WTC11 (cell line): ENCODE measurements at regions not wholly inside any gene's neighbourhood (a gene's known extent, or its start where the extent isn't known, plus 50 kb on each side); places are given as distances from the start of the nearest gene placed in this dataset.

Experiments used
- ATAC-seq: fragments of 200-7000 bp; cut with Tn5 transposase; 2 replicates; pipeline ENCODE4 v1.10.0; 2021; ENCODE audit warnings: mild to moderate bottlenecking, moderate library complexity
- CTCF ChIA-PET: fragments of 300-600 bp; sonication (Branson Sonifier 250); formaldehyde crosslinking; loops from one replicate; lab custom pipeline; 2021; ENCODE audit warnings: antibody characterized with exemption; lab: Charles Lee
- POLR2A ChIA-PET: fragments of 350-600 bp; sonication (Branson Sonifier 250); formaldehyde crosslinking; loops from one replicate; lab custom pipeline; 2021; ENCODE audit warnings: antibody characterized with exemption; lab: Charles Lee
- DNase-seq: peaks from one replicate; pipeline ENCODE4 v3.0.0; 2021; ENCODE audit warnings: low spot score
- H3K27ac Mint-ChIP-seq: 2 replicates; pipeline ENCODE4 v1.8.0; 2021; ENCODE audit warnings: mixed read lengths
- H3K27me3 Mint-ChIP-seq: 2 replicates; pipeline ENCODE4 v1.8.0; 2021; ENCODE audit warnings: low read depth, mild to moderate bottlenecking, moderate library complexity, mixed read lengths
- H3K36me3 Mint-ChIP-seq: 2 replicates; pipeline ENCODE4 v1.8.0; 2021; ENCODE audit warnings: mixed read lengths
- H3K4me1 Mint-ChIP-seq: 2 replicates; pipeline ENCODE4 v1.8.0; 2022; ENCODE audit warnings: mixed read lengths
- H3K4me3 Mint-ChIP-seq: 2 replicates; pipeline ENCODE4 v1.8.0; 2021; ENCODE audit warnings: mild to moderate bottlenecking, moderate library complexity, mixed read lengths
- H3K9me3 Mint-ChIP-seq: 2 replicates; pipeline ENCODE4 v1.8.0; 2021; ENCODE audit warnings: mixed read lengths
- CBFB ChIP-seq: sonication (generic); formaldehyde crosslinking; IDR thresholded peaks from 2 replicates; pipeline ENCODE4 v1.8.1; 2022; ENCODE audit warnings: mild to moderate bottlenecking, low read depth, missing genetic modification reagents
- CREM ChIP-seq: sonication (generic); formaldehyde crosslinking; IDR thresholded peaks from 2 replicates; pipeline ENCODE4 v1.8.1; 2022; ENCODE audit warnings: mild to moderate bottlenecking, missing genetic modification reagents, moderate library complexity
- EMX1 ChIP-seq: fragments of 250-450 bp; sonication (Bioruptor Pico); IDR thresholded peaks from 2 replicates; pipeline ENCODE4 v1.8.0; 2021; ENCODE audit warnings: mild to moderate bottlenecking
- FOXK1 ChIP-seq: sonication (generic); formaldehyde crosslinking; IDR thresholded peaks from 2 replicates; pipeline ENCODE4 v1.8.0; 2022; ENCODE audit warnings: mild to moderate bottlenecking, moderate library complexity, missing genetic modification reagents
- HMGA2 ChIP-seq: fragments of 250-450 bp; sonication (Bioruptor Pico); IDR thresholded peaks from 2 replicates; pipeline ENCODE4 v1.4.0; 2021; ENCODE audit warnings: mild to moderate bottlenecking, moderate library complexity
- MAX ChIP-seq: sonication (generic); formaldehyde crosslinking; IDR thresholded peaks from 2 replicates; pipeline ENCODE4 v1.8.0; 2022; ENCODE audit warnings: mild to moderate bottlenecking, missing genetic modification reagents
- SOX15 ChIP-seq: fragments of 250-450 bp; sonication (Bioruptor Pico); IDR thresholded peaks from 2 replicates; pipeline ENCODE4 v1.9.0; 2021; ENCODE audit warnings: mild to moderate bottlenecking
- SP1 ChIP-seq: sonication (generic); formaldehyde crosslinking; conservative IDR thresholded peaks from 2 replicates; pipeline ENCODE4 v1.8.1; 2022; ENCODE audit warnings: missing genetic modification reagents
- STAT6 ChIP-seq: sonication (generic); formaldehyde crosslinking; conservative IDR thresholded peaks from 2 replicates; pipeline ENCODE4 v1.8.1; 2023; ENCODE audit warnings: mild to moderate bottlenecking, low read depth, missing genetic modification reagents, moderate library complexity
- TEAD4 ChIP-seq: sonication (generic); formaldehyde crosslinking; IDR thresholded peaks from 2 replicates; pipeline ENCODE4 v1.8.0; 2022; ENCODE audit warnings: mild to moderate bottlenecking, missing genetic modification reagents
- TP53 ChIP-seq: sonication (generic); formaldehyde crosslinking; IDR thresholded peaks from 2 replicates; pipeline ENCODE4 v1.8.1; 2023; ENCODE audit warnings: mild to moderate bottlenecking, missing genetic modification reagents
- ZBTB21 ChIP-seq: sonication (generic); formaldehyde crosslinking; IDR thresholded peaks from 2 replicates; pipeline ENCODE4 v1.8.1; 2023; ENCODE audit warnings: mild to moderate bottlenecking, missing genetic modification reagents, borderline replicate concordance
- ZNF219 ChIP-seq: sonication (generic); formaldehyde crosslinking; IDR thresholded peaks from 2 replicates; pipeline ENCODE4 v1.8.0; 2023; ENCODE audit warnings: missing genetic modification reagents, mild to moderate bottlenecking, borderline replicate concordance
- ZNF232 ChIP-seq: sonication (generic); formaldehyde crosslinking; IDR thresholded peaks from 2 replicates; pipeline ENCODE4 v1.8.0; 2022; ENCODE audit warnings: mild to moderate bottlenecking, missing genetic modification reagents
- ZNF512 ChIP-seq: sonication (generic); formaldehyde crosslinking; IDR thresholded peaks from 2 replicates; pipeline ENCODE4 v1.8.1; 2022; ENCODE audit warnings: missing genetic modification reagents, borderline replicate concordance
- ZNF671 ChIP-seq: fragments of 250-450 bp; sonication (Bioruptor Pico); IDR thresholded peaks from 2 replicates; pipeline ENCODE4 v1.8.0; 2021; ENCODE audit warnings: mild to moderate bottlenecking
- TF ChIP-seq, protein P1 (sequence below): sonication (generic); formaldehyde crosslinking; IDR thresholded peaks from 2 replicates; pipeline ENCODE4 v1.8.1; 2023; ENCODE audit warnings: mild to moderate bottlenecking, missing genetic modification reagents
- TF ChIP-seq, protein P2 (sequence below): fragments of 250-450 bp; sonication (Bioruptor Pico); IDR thresholded peaks from 2 replicates; pipeline ENCODE4 v1.9.0; 2021; ENCODE audit warnings: mild to moderate bottlenecking, borderline replicate concordance
- TF ChIP-seq, protein P3 (sequence below): sonication (generic); formaldehyde crosslinking; IDR thresholded peaks from 2 replicates; pipeline ENCODE4 v1.8.0; 2022; ENCODE audit warnings: mild to moderate bottlenecking, missing genetic modification reagents

GRCh38 chr22:48858121-48858520 lies 969.6 kb downstream of the BRD1 start:
- no peaks in the 10 kb centered on the region for H3K36me3 Mint-ChIP-seq
- ATAC-seq, result no peak
- no peak overlapping the region for H3K27ac Mint-ChIP-seq
- no peaks in the 10 kb centered on the region; the same call in 1 of the 2 replicates for H3K27me3 Mint-ChIP-seq
- no peak for DNase-seq
- ChIA-PET POLR2A (no interaction called here), CTCF (interaction anchor here (0.6 kb wide), 1 partner anchor 31 kb away, joined by 3 read pairs; no protein-coding TSS in a partner anchor)
- no peak overlapping the region for H3K4me3 Mint-ChIP-seq
- no peaks in the 10 kb centered on the region for H3K4me1 Mint-ChIP-seq
- TF ChIP-seq ZNF219 (CRISPR knock-in tag) (no peak), SOX15 (CRISPR knock-in tag) (no peak), TEAD4 (CRISPR knock-in tag) (no peak), SP1 (CRISPR knock-in tag) (no peak), ZNF512 (CRISPR knock-in tag) (no peak)
- TF ChIP-seq, protein P1, sequence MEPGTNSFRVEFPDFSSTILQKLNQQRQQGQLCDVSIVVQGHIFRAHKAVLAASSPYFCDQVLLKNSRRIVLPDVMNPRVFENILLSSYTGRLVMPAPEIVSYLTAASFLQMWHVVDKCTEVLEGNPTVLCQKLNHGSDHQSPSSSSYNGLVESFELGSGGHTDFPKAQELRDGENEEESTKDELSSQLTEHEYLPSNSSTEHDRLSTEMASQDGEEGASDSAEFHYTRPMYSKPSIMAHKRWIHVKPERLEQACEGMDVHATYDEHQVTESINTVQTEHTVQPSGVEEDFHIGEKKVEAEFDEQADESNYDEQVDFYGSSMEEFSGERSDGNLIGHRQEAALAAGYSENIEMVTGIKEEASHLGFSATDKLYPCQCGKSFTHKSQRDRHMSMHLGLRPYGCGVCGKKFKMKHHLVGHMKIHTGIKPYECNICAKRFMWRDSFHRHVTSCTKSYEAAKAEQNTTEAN (CRISPR knock-in tag), result no peak
- H3K9me3 Mint-ChIP-seq, result peaks cover 30% of the 10 kb centered on the region

DNA sequence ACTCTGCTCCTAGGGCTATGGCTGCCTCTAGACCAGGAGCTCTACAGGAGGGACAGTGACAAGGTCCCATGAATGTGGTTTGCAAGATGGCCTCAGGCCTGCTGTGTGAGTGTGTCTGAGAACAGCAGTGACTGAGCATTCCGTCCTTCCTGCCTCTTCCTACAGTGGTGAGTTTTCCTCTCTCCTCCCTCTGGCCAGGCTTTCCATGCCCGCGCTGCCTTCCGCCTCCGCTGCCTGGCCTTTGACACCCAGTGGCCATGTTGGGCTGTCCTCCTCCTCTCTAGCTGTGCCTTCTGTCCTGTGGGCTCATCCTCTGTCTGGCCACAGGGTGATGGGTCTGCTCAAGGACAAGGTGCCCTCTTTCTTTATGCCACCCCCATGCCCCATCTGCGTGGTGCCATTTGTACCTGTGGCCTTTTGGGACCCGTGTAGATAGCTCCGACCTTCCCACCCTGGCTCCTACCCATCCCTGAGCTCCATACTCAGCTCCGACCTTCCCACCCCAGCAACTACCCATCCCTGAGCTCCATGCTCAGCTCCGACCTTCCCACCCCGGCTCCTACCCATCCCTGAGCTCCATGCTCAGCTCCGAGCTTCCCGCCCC lies 970.4 kb downstream of the BRD1 start:
- Mint-ChIP-seq H3K27ac (no peak overlapping the region), H3K27me3 (no peaks in the 10 kb centered on the region; the same call in 1 of the 2 replicates)
- TF ChIP-seq EMX1 (CRISPR knock-in tag), result no peak
- TF ChIP-seq FOXK1, result no peak
- no peak for TF ChIP-seq ZNF232
- TF ChIP-seq MAX, result no peak
- TF ChIP-seq ZBTB21, result no peak
- TF ChIP-seq, all 79 proteins: peak for 0
- Mint-ChIP-seq H3K4me1 (no peaks in the 10 kb centered on the region), H3K4me3 (no peak overlapping the region), H3K36me3 (no peaks in the 10 kb centered on the region), H3K9me3 (peaks cover 30% of the 10 kb centered on the region)
- no peak for ATAC-seq
- POLR2A ChIA-PET, result interaction anchor here (0.7 kb wide), 1 partner anchor 91 kb away, joined by 3 read pairs; no protein-coding TSS in a partner anchor
- DNase-seq, result no peak
- CTCF ChIA-PET, result interaction anchor here (0.6 kb wide), 1 partner anchor 32 kb away, joined by 3 read pairs; no protein-coding TSS in a partner anchor

DNA sequence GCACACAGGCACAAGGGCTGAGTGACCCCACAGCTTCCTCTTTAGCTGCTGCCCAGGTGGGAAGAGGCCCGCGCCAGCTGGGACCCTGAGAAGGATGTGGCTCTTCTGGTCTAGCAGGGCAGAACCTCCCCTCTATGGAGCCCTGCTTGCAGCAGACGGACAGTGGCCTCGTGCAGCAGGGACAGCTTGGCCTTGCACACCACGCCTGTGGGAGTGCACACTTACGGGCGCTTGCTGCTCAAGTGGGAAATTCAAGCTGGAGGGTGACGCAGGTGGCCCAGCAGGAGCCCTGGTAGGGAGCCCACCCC lies 971.4 kb downstream of the BRD1 start:
- Mint-ChIP-seq H3K4me3 (no peak overlapping the region), H3K36me3 (no peaks in the 10 kb centered on the region), H3K27ac (no peak overlapping the region), H3K4me1 (no peaks in the 10 kb centered on the region), H3K27me3 (no peaks in the 10 kb centered on the region; the same call in 1 of the 2 replicates), H3K9me3 (peaks cover 30% of the 10 kb centered on the region)
- no peak for DNase-seq
- ChIA-PET POLR2A (no interaction called here), CTCF (no interaction called here)
- no peak for ATAC-seq
- TF ChIP-seq CREM (CRISPR knock-in tag) (no peak), HMGA2 (CRISPR knock-in tag) (no peak), CBFB (CRISPR knock-in tag) (no peak), STAT6 (no peak), TP53 (CRISPR knock-in tag) (no peak), ZNF671 (no peak)
- TF ChIP-seq, protein P2, sequence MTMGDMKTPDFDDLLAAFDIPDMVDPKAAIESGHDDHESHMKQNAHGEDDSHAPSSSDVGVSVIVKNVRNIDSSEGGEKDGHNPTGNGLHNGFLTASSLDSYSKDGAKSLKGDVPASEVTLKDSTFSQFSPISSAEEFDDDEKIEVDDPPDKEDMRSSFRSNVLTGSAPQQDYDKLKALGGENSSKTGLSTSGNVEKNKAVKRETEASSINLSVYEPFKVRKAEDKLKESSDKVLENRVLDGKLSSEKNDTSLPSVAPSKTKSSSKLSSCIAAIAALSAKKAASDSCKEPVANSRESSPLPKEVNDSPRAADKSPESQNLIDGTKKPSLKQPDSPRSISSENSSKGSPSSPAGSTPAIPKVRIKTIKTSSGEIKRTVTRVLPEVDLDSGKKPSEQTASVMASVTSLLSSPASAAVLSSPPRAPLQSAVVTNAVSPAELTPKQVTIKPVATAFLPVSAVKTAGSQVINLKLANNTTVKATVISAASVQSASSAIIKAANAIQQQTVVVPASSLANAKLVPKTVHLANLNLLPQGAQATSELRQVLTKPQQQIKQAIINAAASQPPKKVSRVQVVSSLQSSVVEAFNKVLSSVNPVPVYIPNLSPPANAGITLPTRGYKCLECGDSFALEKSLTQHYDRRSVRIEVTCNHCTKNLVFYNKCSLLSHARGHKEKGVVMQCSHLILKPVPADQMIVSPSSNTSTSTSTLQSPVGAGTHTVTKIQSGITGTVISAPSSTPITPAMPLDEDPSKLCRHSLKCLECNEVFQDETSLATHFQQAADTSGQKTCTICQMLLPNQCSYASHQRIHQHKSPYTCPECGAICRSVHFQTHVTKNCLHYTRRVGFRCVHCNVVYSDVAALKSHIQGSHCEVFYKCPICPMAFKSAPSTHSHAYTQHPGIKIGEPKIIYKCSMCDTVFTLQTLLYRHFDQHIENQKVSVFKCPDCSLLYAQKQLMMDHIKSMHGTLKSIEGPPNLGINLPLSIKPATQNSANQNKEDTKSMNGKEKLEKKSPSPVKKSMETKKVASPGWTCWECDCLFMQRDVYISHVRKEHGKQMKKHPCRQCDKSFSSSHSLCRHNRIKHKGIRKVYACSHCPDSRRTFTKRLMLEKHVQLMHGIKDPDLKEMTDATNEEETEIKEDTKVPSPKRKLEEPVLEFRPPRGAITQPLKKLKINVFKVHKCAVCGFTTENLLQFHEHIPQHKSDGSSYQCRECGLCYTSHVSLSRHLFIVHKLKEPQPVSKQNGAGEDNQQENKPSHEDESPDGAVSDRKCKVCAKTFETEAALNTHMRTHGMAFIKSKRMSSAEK, result no peak
- TF ChIP-seq, protein P3, sequence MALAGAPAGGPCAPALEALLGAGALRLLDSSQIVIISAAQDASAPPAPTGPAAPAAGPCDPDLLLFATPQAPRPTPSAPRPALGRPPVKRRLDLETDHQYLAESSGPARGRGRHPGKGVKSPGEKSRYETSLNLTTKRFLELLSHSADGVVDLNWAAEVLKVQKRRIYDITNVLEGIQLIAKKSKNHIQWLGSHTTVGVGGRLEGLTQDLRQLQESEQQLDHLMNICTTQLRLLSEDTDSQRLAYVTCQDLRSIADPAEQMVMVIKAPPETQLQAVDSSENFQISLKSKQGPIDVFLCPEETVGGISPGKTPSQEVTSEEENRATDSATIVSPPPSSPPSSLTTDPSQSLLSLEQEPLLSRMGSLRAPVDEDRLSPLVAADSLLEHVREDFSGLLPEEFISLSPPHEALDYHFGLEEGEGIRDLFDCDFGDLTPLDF (CRISPR knock-in tag), result no peak
